Chondrocyte (in vitro differentiated cells): ENCODE measurements at regions not wholly inside any gene's neighbourhood (a gene's known extent, or its start where the extent isn't known, plus 50 kb on each side); places are given as distances from the start of the nearest gene placed in this dataset.
A peak's percentile ranks its signal among the peaks of the same experiment; 100 is the strongest.

Experiments used
- DNase-seq: peaks from one replicate; pipeline ENCODE4 v3.0.0; 2021; ENCODE audit warnings: mixed read lengths, low spot score
- H3K27ac Mint-ChIP-seq: one replicate; pipeline ENCODE4 v1.8.0; 2021; ENCODE audit warnings: mild to moderate bottlenecking, moderate library complexity, mixed read lengths; ENCODE audit not compliant: unreplicated experiment
- H3K27me3 Mint-ChIP-seq: 2 replicates; pipeline ENCODE4 v1.8.0; 2021; ENCODE audit warnings: low read depth, mixed read lengths
- H3K36me3 Mint-ChIP-seq: 2 replicates; pipeline ENCODE4 v1.8.0; 2021; ENCODE audit warnings: low read depth, mixed read lengths
- H3K4me1 Mint-ChIP-seq: 2 replicates; pipeline ENCODE4 v1.8.0; 2021; ENCODE audit warnings: low read depth, mild to moderate bottlenecking, mixed read lengths
- H3K4me3 Mint-ChIP-seq: one replicate; pipeline ENCODE4 v1.8.0; 2021; ENCODE audit warnings: mild to moderate bottlenecking, moderate library complexity, mixed read lengths; ENCODE audit not compliant: unreplicated experiment
- H3K9me3 Mint-ChIP-seq: 2 replicates; pipeline ENCODE4 v1.8.0; 2021; ENCODE audit warnings: low read depth, mixed read lengths
- TF ChIP-seq, protein P1 (sequence below): fragments of 200-600 bp; sonication (generic); IDR thresholded peaks from 2 replicates; pipeline ENCODE4 v1.5.0; 2021; ENCODE audit warnings: antibody characterized with exemption, mild to moderate bottlenecking, moderate library complexity

DNA sequence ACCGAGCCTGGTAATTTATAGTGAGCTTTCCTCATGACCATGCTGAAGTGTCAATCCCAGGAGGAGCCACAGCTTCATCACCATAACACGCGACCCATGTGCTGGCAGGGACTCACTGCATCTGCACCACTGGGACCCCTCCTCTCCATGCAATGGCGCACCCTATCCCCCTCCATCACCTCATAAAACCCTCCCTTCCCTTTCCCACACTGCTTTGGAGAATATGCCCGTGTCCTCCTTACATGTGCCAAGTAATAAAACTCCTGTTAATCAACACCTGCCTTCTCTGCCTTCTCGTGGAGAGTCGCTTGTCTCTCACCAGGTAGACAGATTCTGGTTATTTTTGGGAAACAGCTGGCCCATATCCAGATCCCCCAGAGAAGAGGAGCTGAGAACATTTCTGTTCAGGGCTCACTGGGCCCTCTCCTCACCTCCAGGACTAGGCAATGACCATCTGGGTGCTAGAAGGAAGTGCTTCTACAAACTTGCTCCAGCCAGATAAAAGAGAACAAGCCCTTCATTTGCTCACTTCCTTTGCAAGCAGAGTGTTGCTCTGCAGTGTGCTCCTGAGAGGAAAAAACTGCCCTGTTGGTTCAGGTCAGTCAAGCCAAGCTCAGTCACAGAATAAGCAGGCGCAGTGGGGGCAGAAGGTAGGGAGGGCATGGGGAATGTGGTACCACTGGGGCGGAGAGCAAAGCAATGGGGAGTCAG lies 894.3 kb downstream of the UQCRFS1 start:
- no peak for DNase-seq
- no peak overlapping the region for H3K4me3 Mint-ChIP-seq
- H3K27me3 Mint-ChIP-seq, result no peaks in the 10 kb centered on the region
- peaks cover 22% of the 10 kb centered on the region for H3K4me1 Mint-ChIP-seq
- H3K9me3 Mint-ChIP-seq, result no peaks in the 10 kb centered on the region
- no peaks in the 10 kb centered on the region for H3K36me3 Mint-ChIP-seq
- H3K27ac Mint-ChIP-seq, result no peak overlapping the region
- TF ChIP-seq, protein P1, sequence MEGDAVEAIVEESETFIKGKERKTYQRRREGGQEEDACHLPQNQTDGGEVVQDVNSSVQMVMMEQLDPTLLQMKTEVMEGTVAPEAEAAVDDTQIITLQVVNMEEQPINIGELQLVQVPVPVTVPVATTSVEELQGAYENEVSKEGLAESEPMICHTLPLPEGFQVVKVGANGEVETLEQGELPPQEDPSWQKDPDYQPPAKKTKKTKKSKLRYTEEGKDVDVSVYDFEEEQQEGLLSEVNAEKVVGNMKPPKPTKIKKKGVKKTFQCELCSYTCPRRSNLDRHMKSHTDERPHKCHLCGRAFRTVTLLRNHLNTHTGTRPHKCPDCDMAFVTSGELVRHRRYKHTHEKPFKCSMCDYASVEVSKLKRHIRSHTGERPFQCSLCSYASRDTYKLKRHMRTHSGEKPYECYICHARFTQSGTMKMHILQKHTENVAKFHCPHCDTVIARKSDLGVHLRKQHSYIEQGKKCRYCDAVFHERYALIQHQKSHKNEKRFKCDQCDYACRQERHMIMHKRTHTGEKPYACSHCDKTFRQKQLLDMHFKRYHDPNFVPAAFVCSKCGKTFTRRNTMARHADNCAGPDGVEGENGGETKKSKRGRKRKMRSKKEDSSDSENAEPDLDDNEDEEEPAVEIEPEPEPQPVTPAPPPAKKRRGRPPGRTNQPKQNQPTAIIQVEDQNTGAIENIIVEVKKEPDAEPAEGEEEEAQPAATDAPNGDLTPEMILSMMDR, result no peak

DNA sequence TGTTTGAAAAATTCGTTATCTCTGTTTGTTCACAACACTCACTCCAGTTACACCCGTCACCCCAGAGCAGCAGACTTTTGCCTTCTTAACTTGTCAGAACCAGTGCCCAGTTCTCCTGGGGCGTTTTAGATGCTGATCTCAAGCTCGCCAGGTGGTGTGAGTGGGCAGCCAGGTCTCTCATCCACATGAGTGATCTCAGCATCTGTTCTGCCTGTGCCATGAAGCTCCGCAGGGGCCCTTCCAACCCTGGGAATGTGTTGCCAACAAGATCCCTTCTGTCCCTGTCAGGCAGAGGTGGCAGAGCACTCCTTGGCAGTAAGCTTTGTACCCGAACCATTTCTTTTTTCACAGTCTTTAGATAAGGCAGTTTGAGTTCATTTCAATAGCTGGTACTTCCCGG lies 896.5 kb downstream of the UQCRFS1 start:
- Mint-ChIP-seq H3K9me3 (no peaks in the 10 kb centered on the region), H3K27me3 (no peaks in the 10 kb centered on the region), H3K36me3 (no peaks in the 10 kb centered on the region), H3K4me3 (no peak overlapping the region), H3K4me1 (peaks cover 25% of the 10 kb centered on the region), H3K27ac (no peak overlapping the region)
- TF ChIP-seq, protein P1, result no peak
- no peak for DNase-seq

DNA sequence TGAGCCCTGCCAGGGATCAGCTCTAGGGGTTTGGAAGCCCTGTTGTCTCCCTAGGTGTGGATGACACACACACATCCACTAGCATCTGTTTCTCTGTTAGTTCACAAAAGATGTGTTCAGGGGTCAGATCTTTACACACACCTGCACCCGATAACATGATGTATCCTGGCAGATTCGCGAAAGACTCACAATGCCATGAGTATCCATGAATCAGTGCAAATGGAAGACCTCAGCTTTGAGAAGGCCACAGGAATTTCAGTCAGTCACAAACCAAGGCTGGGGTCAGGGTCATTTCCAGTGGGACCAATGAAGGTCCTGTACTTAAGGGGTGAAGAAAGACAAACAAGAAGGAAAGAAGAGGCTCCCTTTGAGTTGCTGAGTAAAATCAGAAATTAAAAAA lies 898.2 kb downstream of the UQCRFS1 start:
- Mint-ChIP-seq H3K27ac (no peak overlapping the region), H3K4me3 (no peak overlapping the region), H3K27me3 (no peaks in the 10 kb centered on the region), H3K36me3 (no peaks in the 10 kb centered on the region), H3K9me3 (no peaks in the 10 kb centered on the region), H3K4me1 (peaks cover 27% of the 10 kb centered on the region)
- DNase-seq, result no peak
- TF ChIP-seq, protein P1, result no peak

DNA sequence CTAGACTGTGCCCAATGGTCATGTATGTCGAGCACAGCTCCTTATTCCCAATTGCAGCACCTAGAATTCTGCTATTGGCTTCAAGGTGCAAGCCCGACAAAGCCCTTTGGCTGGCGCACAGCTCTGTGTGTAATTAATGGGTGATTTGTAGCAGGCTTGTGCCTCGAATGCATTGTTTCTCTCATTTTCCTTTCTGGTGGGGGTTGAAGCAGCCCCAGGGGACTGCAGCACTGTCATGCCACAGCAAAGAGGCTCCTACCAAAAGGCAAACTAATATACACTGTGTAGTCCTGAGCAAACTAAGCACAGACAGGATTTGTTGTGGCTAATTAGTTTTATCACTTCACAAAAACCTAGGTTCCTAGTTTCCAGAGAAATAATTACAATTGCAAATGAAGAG lies 898.7 kb downstream of the UQCRFS1 start:
- Mint-ChIP-seq H3K36me3 (no peaks in the 10 kb centered on the region), H3K9me3 (no peaks in the 10 kb centered on the region), H3K27me3 (no peaks in the 10 kb centered on the region), H3K4me3 (no peak overlapping the region), H3K27ac (peak overlapping the region; percentile 80), H3K4me1 (peaks cover 28% of the 10 kb centered on the region)
- DNase-seq, result no peak
- TF ChIP-seq, protein P1, result no peak

DNA sequence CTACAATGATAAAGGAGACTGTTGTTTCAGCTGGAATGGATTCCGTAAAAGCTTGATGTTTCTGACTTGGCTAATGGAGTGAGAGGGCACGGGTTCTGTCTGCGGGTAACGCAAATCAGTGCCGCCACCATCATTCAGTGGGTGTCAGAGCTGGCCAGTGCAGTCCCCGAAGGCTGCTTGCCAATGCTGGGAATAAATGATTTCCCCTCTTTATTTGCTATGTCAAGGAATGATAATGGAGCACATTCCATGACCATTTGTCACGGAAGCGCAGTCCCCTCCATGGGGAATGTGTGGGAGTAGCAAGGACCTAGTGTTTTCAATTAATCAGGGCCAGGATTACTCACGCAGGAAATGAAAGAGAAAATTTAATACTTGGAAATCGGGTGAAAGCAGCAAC lies 899.3 kb downstream of the UQCRFS1 start:
- peaks cover 28% of the 10 kb centered on the region for H3K4me1 Mint-ChIP-seq
- H3K27ac Mint-ChIP-seq, result peak overlapping the region; percentile 80
- TF ChIP-seq, protein P1, result no peak

More for the DNA sequence above, 899.3 kb downstream of the UQCRFS1 start:
- DNase-seq, result no peak
- Mint-ChIP-seq H3K36me3 (no peaks in the 10 kb centered on the region), H3K4me3 (no peak overlapping the region), H3K27me3 (no peaks in the 10 kb centered on the region), H3K9me3 (no peaks in the 10 kb centered on the region)
